Cardiac fibroblast (primary cell): ENCODE measurements at regions not wholly inside any gene's neighbourhood (a gene's known extent, or its start where the extent isn't known, plus 50 kb on each side); places are given as distances from the start of the nearest gene placed in this dataset.
A peak's percentile ranks its signal among the peaks of the same experiment; 100 is the strongest.

Source experiments
- DNase-seq, 2 donors: peaks; one replicate each; pipeline versions ENCODE4 v3.0.0 to v3.0.0-alpha.2; 2010; ENCODE audit warnings: low read depth in 2 of 2
- H3K4me3 ChIP-seq, 2 donors: replicated peaks in 1 of 2; 1 replicate in 1 of 2; 2 replicates in 1 of 2; pipeline ENCODE4 v1.5.1; 2011; ENCODE audit warnings: low read depth in 2 of 2, low read length in 2 of 2, mild to moderate bottlenecking in 2 of 2, moderate library complexity in 1 of 2
- CTCF ChIP-seq: IDR thresholded peaks from one replicate; pipeline ENCODE4 v1.5.1; 2011; ENCODE audit warnings: low read depth, mild to moderate bottlenecking, low read length, inconsistent platforms

- no peak for DNase-seq
- H3K4me3 ChIP-seq = no peak overlapping the region
- TF ChIP-seq CTCF = no peak
Observed at GRCh38 chr21:26748066-26748465, 97.1 kb downstream of the ADAMTS1 start.

GRCh38 chr21:26747216-26747615 is 98.0 kb downstream of the ADAMTS1 start:
- TF ChIP-seq CTCF = no peak
- H3K4me3 ChIP-seq = no peak overlapping the region
- DNase-seq = no peak

GRCh38 chr21:26743524-26743923 is 101.7 kb downstream of the ADAMTS1 start:
- DNase-seq = no peak
- TF ChIP-seq CTCF = no peak
- H3K4me3 ChIP-seq = no peak overlapping the region

GRCh38 chr21:26739189-26739588 is 106.0 kb downstream of the ADAMTS1 start:
- no peak for TF ChIP-seq CTCF
- H3K4me3 ChIP-seq = no peak overlapping the region
- peak in 1 of 2 donors; percentile 59 for DNase-seq

- DNase-seq = no peak
- no peak for TF ChIP-seq CTCF
- no peak overlapping the region for H3K4me3 ChIP-seq
Observed at GRCh38 chr21:26736449-26736848, 108.8 kb downstream of the ADAMTS1 start.

GRCh38 chr21:26732432-26733221 is 112.6 kb downstream of the ADAMTS1 start:
- peak; percentile 68 for TF ChIP-seq CTCF
- H3K4me3 ChIP-seq = no peak overlapping the region
- DNase-seq = peak; percentile 66 to 67

- no peak for DNase-seq
- no peak overlapping the region for H3K4me3 ChIP-seq
- TF ChIP-seq CTCF = no peak
Observed at GRCh38 chr21:26719750-26720149, 125.5 kb downstream of the ADAMTS1 start.
